ENCODE measurements at regions not wholly inside any gene's neighbourhood (a gene's known extent, or its start where the extent isn't known, plus 50 kb on each side); places are given as distances from the start of the nearest gene placed in this dataset.
"Not testable (repeated sequence)": the region's sequence is repeated elsewhere in the genome, so short reads cannot be mapped to it uniquely, and the experiment has no call there.

DNA sequence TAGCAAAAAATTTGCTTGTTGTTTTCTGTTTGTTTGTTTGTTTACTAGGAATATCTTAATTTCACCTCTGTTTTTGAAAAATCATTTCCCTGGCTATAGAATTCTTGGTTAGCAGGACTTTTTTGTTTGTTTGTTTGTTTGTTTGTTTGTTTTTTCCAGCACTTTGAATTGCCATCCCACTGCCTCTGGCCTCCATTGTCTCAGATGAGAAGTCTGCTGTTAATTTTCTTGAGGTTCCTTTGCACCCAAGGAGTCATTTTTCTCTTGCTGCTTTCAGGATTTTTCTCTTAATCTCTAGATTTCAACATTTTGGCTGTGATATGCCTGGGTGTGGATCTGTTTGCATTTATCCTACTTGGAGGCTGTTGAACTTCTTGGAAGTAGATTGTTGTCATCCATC, 105.7 kb downstream of the FOXL3 start:
- DNase-seq (no peak), ATAC-seq (ENCODE audit: poor library complexity) (no peak)
- intact Hi-C loops (cut with DNase I) = no loop called here

DNA sequence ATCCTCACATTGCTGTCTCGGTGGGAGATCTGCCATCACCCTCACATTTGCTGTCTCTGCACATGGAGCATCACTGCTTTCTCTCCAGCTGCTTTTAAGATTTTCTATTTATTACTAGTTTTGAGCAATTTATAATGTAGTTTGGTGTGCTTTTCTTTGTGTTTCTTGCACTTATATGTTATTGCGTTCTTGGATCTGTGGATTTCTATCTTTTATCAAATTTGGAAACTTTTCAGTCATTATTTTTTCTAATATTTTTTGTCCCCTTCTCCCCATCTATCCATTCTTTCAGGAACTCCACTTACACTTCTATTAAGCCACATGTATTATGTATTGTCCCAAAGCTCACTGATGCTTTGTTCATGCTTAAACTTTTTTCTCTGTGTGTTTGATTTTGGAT, 108.9 kb downstream of the FOXL3 start:
- intact Hi-C loops (cut with DNase I) = no loop called here
- ATAC-seq (ENCODE audit: poor library complexity) = no peak
- DNase-seq = no peak

DNA sequence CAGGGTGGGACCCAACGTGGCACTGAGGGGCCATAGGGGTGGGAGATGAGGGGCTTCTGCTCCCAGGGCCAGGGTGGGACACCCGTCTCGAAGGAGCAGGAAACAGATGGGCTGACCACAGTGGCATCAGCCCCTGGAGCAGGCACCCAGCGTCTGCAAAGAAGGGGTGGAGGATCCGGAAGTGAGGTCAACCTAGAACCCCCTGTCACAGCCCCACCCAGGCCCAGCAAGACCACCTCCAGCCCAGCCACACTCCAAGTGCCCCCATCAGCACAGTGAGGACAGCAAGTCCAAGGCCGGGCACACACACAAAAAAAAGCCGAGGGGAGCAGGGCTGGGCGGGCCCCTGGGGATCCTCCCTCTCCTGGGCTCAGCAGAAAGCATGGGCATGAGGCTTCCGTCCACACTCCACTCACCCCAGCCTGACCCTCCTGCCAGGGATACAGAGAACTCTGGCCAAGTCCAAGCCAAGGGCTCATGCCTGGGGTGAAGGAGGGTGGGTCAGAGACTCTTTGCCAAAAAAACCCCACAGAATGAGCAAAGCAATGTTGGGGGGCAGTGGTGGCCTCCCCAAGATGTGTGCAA, 111.0 kb downstream of the FOXL3 start:
- DNase-seq (no peak), ATAC-seq (ENCODE audit: poor library complexity) (no peak)
- intact Hi-C loops (cut with DNase I) = no loop called here

- ATAC-seq (ENCODE audit: poor library complexity) (no peak), DNase-seq (no peak)
- intact Hi-C loops (cut with DNase I) = no loop called here
These were observed 111.5 kb downstream of the FOXL3 start for GRCh38 chr7:401495-401894.

DNA sequence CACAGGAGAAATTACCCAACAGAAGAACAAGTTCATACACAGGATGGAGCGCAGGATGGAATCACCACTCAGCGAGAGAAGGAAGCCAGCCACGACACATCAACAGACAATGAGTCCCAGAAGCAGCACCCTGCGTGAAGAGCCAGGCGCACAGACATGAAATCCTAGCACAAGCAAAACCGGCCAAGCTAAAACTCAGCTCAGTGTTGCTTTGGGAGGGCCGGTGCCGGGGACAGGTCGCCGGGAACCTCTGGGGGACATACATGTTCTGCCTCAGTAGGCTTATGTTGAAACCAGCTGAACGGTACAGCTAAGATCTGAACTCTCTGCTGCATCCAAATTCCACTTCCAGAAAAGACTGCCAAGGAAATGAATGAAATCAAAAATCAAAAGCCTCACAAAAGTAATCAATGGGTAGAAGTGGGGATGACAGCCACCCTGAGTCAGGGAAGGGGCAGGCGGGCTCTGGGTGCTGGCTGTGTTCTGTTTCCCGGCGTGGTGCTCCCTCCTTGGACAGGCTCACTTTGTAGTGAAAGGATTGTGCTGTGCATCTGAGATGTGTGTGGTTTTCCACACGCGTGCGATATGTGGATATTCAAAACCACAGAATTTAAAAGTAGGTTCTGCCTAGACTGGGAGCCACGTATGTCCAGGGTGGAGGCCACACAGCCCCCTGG, 114.7 kb downstream of the PDGFA start:
- no peak for DNase-seq
- ATAC-seq (ENCODE audit: poor library complexity) = no peak
- intact Hi-C loops (cut with DNase I) = no loop called here

DNA sequence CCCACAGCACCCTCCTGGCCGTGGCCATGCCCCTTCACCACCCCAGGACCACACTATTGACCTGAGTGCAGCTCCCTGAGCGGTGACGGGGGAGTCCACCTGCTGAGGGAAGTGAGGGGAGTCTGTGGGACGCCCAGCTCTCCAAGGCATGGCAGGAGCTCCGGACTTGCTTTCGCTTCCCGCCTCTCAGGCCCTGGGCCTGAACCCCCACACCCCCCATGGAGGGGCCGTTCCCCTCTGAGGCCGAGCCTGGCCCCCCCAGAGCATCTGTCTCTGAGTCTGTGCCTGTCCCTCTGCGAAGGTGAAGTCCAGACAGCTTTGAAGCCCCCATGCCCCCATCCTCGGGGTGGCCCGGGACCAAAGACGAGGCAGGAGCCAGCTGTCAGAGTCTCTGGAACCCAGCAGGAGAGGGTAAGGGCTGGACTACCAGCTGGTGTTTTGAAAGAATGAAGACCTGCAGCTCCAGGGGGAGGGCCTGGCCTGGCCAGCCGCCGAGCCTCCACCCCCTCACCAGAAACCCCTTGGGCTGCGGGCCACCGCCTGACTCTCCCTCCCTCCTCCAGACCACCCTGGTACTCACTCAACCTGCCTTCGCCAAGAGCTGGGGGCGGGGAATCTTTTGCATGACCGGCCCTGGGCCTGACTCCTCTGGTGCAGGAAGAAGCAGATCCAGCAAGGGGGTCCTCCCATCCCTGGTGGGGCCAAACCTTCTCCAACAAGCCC, 114.0 kb downstream of the PDGFA start:
- DNase-seq (peak; percentile 33), ATAC-seq (ENCODE audit: poor library complexity) (no peak)
- intact Hi-C loops (cut with DNase I) = no loop called here

DNA sequence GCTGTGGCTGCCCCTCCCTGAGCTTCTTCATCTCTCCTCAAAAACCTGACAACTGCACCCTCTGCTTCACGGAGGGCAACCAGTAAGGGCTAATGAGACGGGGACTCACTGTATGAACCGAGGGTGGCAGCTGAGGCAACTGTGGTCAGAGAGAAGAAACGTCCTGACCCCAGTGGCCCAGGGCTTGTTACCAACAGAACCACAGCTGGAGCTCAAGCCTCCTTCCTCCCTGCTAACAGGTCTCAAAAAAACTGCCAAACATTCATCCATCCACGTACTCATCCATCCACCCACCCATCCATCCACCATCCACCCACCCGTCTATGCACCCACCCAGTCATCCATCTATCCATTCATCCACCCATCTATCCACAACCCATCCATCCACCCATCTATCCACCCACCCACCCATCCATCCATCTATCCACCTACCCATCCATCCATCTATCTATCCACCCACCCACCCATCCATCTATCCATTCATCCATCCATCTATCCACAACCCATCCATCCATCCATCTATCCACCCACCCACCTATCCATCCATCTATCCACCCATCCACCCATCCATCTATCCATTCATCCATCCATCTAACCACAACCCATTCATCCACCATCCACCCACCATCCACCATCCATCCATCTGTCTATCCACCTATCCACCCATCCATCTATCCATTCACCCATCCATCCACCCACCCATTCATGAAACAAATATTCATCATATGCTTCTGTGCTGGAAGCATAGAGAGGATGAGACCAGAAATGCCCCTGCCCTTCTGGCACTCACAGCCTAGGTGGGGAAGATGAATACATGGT, 111.7 kb downstream of the PDGFA start:
- DNase-seq (no peak), ATAC-seq (ENCODE audit: poor library complexity) (no peak)
- intact Hi-C loops (cut with DNase I) = no loop called here

DNA sequence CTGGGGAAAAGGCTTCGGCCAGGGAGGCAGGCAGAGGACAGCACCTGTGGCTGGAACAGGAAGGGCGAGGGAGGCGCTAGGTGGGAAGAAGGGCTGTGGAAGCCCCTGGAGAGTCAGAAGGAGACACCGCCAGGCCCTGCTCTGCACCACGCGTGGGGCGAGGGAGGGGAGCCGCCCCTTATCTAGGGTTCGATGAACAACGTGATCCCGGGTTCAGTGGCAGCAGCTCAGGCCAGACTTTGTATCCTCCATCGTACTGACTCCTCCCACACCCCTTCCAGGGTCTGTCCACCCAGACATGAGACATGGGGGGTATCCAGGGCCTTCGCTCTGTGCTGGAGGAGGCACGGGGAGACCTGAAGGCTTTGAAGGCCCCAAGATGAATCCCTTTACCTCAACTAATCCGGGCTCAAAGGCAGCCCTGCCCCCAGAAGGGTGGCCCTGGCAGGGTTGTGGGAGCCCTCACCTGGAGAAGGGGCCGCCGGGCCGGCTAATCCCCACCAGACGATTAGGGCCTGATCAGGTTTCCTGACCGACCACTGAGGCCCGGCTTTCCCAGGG, 110.8 kb downstream of the PDGFA start:
- intact Hi-C loops (cut with DNase I) = no loop called here
- ATAC-seq (ENCODE audit: poor library complexity) (no peak), DNase-seq (peak; percentile 30)

DNA sequence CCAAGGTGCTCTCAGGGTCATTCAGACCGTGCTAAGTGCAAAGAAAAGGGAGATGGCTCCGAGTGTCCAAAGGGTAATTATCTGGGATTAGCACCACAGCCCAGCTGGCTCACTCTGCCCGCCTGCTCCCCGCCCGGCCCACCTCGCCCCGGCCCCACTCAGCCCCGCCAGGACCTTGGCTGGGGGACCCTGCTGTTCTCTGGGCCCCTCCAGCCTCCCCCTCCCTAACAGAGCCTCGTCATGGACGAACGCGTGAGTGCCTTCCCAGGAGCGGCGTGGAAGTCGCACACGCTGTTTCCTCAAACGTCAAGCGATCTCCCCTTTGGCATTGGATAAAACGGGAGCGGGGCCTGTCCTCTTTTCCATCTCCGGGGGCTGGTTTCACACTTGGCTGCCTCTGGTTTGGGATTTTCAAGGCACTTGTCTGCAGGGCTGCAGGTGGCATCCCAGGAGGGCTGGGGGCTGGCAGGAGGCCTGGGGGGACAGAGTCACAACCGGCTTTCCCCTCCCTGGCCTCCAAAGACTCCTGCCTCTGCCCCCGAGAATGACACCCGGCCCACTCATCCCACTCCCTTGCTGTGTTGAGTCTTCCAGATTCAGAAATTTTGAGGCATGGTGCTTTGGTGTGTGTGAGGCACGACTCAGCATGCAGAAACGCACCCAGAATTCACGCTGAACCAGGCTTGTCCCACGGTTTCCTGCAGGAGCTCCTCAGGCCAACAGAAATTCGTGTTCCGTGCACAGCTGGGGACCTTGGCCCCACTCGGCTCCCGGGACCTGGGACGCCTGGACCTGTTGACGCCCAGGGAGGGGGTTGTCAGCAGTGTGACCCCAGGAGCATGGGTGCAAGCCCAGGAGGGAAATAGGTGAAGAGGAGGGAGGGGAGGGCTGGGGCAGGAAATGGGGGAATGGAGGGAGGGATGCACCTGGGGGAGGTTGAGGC, 110.0 kb downstream of the PDGFA start:
- intact Hi-C loops (cut with DNase I) = no loop called here
- no peak for ATAC-seq (ENCODE audit: poor library complexity)

GRCh38 chr7:410395-410910, 109.2 kb downstream of the PDGFA start:
- ATAC-seq (ENCODE audit: poor library complexity) = no peak
- peak; percentile 29 for DNase-seq
- intact Hi-C loops (cut with DNase I) = no loop called here

More for the DNA sequence above, 110.0 kb downstream of the PDGFA start:
- no peak for DNase-seq

DNA sequence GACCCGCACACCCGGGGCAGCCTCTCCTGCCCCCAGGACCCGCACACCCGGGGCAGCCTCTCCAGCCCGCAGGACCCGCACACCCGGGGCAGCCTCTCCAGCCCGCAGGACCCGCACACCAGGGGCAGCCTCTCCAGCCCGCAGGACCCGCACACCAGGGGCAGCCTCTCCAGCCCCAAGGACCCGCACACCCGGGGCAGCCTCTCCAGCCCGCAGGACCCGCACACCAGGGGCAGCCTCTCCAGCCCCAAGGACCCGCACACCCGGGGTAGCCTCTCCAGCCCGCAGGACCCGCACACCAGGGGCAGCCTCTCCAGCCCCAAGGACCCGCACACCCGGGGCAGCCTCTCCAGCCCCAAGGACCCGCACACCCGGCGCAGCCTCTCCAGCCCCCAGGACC, 108.5 kb downstream of the PDGFA start:
- DNase-seq; intact Hi-C loops (cut with DNase I); ATAC-seq (ENCODE audit: poor library complexity): not testable (repeated sequence)

DNA sequence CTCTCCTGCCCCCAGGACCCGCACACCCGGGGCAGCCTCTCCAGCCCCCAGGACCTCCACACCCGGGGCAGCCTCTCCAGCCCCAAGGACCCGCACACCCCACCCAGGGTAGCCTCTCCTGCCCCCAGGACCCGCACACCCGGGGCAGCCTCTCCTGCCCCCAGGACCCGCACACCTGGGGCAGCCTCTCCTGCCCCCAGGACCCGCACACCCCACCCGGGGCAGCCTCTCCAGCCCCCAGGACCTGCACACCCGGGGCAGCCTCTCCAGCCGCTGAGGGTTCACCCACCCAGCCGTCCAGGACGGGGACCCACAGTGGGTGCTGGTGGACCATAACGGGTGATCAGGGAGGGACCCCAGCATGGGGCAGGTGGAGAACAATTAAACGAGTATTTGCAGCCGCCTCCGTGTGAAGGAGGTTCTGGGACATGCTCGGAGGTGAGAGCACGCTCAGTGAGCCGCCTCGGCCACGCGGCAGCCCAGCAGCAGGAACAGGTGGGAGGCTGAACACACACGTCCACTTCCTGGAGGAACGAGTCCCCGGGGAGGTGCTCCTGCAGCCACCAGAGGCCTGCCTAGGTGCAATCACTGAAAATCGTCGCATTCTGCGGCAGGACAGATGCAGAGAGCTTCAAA, 107.9 kb downstream of the PDGFA start:
- intact Hi-C loops (cut with DNase I) = no loop called here
- DNase-seq (peak; percentile 24), ATAC-seq (ENCODE audit: poor library complexity) (no peak)

DNA sequence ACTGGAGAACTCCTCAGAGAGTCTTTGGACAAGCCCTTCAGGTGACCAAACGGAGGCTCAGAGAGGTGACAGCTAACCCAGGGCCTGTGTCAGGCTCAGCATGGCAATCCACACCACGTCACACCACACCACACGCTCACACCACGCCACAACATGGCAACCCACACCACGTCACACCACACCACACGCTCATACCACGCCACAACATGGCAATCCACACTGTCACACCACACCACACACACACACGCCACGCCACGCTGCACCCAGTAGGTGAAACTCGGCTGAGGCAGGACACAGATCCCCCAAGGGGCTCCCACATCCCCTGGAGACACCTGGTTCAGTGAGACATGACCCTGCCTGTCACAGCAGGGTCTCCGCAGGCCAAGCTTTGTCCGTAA, 107.3 kb downstream of the PDGFA start:
- ATAC-seq (ENCODE audit: poor library complexity) (no peak), DNase-seq (peak; percentile 41)
- intact Hi-C loops (cut with DNase I) = no loop called here

DNA sequence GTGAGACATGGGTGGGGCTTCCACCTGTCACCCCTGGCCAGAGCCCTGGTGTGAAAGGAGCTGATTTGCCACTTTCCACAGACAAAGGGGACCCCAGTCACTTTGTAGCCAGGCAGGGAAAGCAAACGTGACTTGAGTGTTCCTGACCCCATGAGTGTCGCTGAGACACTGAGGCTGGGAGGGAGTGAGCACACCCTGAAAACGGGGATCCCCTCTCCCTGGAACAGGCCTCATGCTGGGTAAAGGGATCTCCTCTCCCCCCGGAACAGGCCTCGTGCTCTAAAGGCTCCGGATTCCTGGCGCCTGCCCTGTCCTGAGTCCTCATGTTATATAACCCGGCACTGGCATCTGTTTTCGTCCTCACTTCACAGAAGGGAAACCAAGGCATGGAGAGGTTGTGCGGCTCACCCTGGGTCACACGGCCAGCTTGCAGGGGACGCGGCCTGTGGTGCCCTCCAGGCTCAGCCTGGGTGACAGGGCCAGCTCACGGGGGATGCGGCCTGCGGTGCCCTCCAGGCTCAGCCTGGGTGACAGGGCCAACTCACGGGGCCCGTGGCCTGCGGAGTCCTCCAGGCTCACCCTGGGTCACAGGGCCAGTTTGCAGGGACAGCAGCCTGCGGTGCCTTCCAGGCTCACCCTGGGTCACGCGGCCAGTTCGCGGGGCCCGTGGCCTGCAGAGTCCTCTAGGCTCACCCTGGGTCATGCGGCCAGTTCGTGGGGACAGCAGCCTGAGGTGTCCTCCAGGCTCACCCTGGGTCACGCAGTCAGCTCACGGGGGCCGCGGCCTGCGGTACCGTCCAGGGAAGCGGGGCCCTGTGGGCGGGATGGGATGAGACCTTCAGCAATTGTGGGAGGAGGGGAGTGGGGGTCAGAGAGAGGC, 104.7 kb downstream of the PDGFA start:
- ATAC-seq (ENCODE audit: poor library complexity) (no peak), DNase-seq (no peak)
- intact Hi-C loops (cut with DNase I) = no loop called here

GRCh38 chr7:415646-416525, 103.8 kb downstream of the PDGFA start:
- intact Hi-C loops (cut with DNase I) = no loop called here
- DNase-seq = no peak

More at GRCh38 chr7:415646-416525, 103.8 kb downstream of the PDGFA start:
- no peak for ATAC-seq (ENCODE audit: poor library complexity)

All from Right ventricle myocardium superior (tissue), 1 donor.